ENCODE measurements at regions not wholly inside any gene's neighbourhood (a gene's known extent, or its start where the extent isn't known, plus 50 kb on each side); places are given as distances from the start of the nearest gene placed in this dataset.
"Not testable (repeated sequence)": the region's sequence is repeated elsewhere in the genome, so short reads cannot be mapped to it uniquely, and the experiment has no call there.

DNA sequence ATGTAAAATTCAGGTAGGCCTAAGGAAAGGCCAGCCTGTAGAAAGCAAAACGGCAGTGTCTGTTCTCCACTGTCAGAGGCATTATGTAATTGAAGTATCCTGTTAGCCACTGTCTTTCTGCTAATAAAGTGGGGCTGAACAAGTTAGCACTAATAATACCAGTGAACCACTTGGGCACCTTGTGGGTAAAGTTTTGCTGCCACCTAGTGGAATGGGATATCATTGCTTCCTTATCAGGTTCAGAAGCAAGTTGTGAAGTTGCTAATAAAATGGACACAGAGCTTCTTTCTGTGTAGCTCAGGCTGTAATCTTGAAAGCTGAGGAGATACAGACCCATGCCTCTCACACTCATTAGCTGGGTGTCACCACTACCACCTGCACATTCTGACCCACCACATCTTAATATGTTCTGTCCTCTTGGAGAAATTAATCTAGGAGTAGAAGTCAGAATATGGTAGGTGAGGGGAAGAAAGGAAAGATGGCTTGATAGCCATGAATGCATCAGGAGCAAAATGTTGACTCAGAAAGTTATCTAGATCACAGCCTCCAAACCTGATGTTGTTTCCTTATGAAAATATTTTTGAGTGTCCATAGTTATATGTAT, 175.1 kb downstream of the SEPTIN7 start:
- 3% methylated on average over 1 of the region's 1 CpG for WGBS
- Histone ChIP-seq H3K9me3 (ENCODE audit: control insufficient read depth in 2 of 2, insufficient read depth in 1 of 2, low read length in 1 of 2) (no peaks in the 10 kb centered on the region), H3K4me1 (ENCODE audit: control insufficient read depth in 2 of 2, insufficient read depth in 2 of 2, low read length in 2 of 2) (no peaks in the 10 kb centered on the region), H3K4me3 (ENCODE audit: low read length in 2 of 2) (no peak overlapping the region), H3K27me3 (ENCODE audit: control insufficient read depth in 2 of 2, insufficient read depth in 1 of 2, low read length in 1 of 2) (peaks cover 5 to 12% of the 10 kb centered on the region in 2 donors), H3K27ac (ENCODE audit: low read depth in 1 of 2, low read length in 1 of 2) (no peak overlapping the region), H3K36me3 (ENCODE audit: control insufficient read depth in 2 of 2, insufficient read depth in 2 of 2, low read length in 1 of 2) (no peaks in the 10 kb centered on the region)
- DNase-seq (ENCODE audit: low read depth in 6 of 9, low spot score in 9 of 9), result peak in 8 of 9 donors; percentile 29 to 79 (median 64)

DNA sequence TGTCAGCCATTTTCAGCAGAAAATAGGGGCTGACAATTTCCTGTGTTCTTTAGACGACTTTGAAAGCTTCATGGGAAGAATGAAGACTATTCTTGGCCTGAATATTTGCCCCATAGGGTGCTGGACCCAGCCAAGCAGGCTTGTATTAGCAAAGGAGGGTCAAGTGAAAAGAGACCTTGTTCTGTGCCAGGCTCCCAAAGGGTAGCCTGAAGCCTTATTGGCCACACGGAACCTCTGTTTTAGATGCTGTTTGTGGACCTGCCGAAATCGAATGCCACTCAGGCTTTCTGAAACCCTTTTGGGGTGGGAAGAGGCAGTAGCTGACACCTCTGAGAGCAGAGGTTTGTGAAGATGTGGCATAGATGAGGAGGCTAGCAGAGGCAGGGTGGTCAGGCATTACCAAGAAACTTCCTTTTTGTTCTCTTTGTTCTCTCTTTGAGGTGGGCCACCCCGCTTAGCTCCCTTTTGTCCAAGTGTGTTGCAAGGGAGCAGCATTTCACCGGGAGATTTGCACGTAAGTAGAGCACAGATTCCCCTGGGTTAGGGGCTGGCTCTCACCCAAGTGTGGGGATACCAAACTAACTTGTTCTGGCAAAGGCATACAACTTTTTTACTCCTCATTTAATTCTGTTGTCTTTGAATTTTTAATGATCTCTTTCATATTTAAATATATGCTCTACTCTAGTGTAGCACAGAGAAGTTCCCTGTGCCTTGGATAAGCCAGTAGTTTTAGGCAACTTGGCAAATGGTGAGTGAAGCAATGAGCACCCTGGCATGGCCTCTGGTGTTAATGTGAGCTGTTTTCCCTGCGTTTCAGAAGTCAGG, 174.0 kb upstream of the EEPD1 start:
- not testable (repeated sequence) for H3K4me1 ChIP-seq (ENCODE audit: control insufficient read depth in 2 of 2, insufficient read depth in 2 of 2, low read length in 2 of 2); H3K27ac ChIP-seq (ENCODE audit: low read depth in 1 of 2, low read length in 1 of 2); H3K36me3 ChIP-seq (ENCODE audit: control insufficient read depth in 2 of 2, insufficient read depth in 2 of 2, low read length in 1 of 2); DNase-seq (ENCODE audit: low read depth in 6 of 9, low spot score in 9 of 9); H3K27me3 ChIP-seq (ENCODE audit: control insufficient read depth in 2 of 2, insufficient read depth in 1 of 2, low read length in 1 of 2); H3K4me3 ChIP-seq (ENCODE audit: low read length in 2 of 2); H3K9me3 ChIP-seq (ENCODE audit: control insufficient read depth in 2 of 2, insufficient read depth in 1 of 2, low read length in 1 of 2)
- 88% methylated on average over 8 of the region's 8 CpGs for WGBS

DNA sequence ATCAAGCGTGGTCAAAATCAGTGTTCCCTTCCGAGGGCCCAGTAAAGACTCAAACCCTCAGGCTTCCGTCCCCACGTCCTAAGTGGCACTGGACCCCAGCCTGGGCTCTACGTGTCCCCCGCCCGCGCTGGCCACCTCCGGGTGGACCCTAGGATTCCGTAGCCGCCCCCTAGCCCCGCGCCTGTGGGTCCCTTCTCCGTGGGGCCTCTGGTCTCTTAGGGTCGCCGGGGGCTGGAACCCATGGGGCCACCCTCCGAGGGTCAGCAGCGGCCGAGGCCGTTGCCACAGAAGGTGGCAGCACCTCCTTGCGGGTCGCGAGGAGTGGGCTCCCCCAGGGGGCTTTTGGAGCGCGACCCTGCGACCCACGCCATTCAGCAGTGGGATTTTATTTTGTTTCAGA, 170.5 kb upstream of the EEPD1 start:
- 98% methylated on average over 27 of the region's 27 CpGs for WGBS
- Histone ChIP-seq H3K27me3 (ENCODE audit: control insufficient read depth in 2 of 2, insufficient read depth in 1 of 2, low read length in 1 of 2) (no peaks in the 10 kb centered on the region), H3K27ac (ENCODE audit: low read depth in 1 of 2, low read length in 1 of 2) (no peak overlapping the region), H3K36me3 (ENCODE audit: control insufficient read depth in 2 of 2, insufficient read depth in 2 of 2, low read length in 1 of 2) (no peaks in the 10 kb centered on the region), H3K9me3 (ENCODE audit: control insufficient read depth in 2 of 2, insufficient read depth in 1 of 2, low read length in 1 of 2) (no peaks in the 10 kb centered on the region), H3K4me1 (ENCODE audit: control insufficient read depth in 2 of 2, insufficient read depth in 2 of 2, low read length in 2 of 2) (peaks cover 0 to 4% of the 10 kb centered on the region in 2 donors), H3K4me3 (ENCODE audit: low read length in 2 of 2) (no peak overlapping the region)
- no peak for DNase-seq (ENCODE audit: low read depth in 6 of 9, low spot score in 9 of 9)

DNA sequence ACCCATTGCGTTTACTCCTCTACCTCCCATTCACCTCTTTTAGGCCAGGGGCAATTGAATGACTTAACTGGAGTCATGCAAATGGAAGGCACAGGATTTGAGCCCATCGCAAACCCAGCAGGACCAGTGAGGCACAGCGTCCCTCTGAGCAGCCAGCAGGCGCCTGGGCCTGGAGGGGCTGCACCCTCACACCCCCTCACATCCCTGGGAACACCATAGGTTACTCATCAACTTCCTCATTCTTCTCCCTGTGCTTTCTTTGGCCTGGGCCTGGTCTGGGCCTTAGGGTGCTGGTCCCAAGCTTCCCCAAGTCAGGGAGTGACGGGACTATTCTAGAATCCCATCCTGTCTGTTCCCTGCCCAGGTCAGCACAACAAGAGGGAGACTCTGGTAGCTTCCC, 169.4 kb upstream of the EEPD1 start:
- no peak for DNase-seq (ENCODE audit: low read depth in 6 of 9, low spot score in 9 of 9)
- Histone ChIP-seq H3K4me3 (ENCODE audit: low read length in 2 of 2) (no peak overlapping the region), H3K4me1 (ENCODE audit: control insufficient read depth in 2 of 2, insufficient read depth in 2 of 2, low read length in 2 of 2) (peaks cover 0 to 4% of the 10 kb centered on the region in 2 donors), H3K36me3 (ENCODE audit: control insufficient read depth in 2 of 2, insufficient read depth in 2 of 2, low read length in 1 of 2) (no peaks in the 10 kb centered on the region), H3K9me3 (ENCODE audit: control insufficient read depth in 2 of 2, insufficient read depth in 1 of 2, low read length in 1 of 2) (no peaks in the 10 kb centered on the region), H3K27ac (ENCODE audit: low read depth in 1 of 2, low read length in 1 of 2) (no peak overlapping the region), H3K27me3 (ENCODE audit: control insufficient read depth in 2 of 2, insufficient read depth in 1 of 2, low read length in 1 of 2) (no peaks in the 10 kb centered on the region)
- 97% methylated on average over 5 of the region's 5 CpGs for WGBS

DNA sequence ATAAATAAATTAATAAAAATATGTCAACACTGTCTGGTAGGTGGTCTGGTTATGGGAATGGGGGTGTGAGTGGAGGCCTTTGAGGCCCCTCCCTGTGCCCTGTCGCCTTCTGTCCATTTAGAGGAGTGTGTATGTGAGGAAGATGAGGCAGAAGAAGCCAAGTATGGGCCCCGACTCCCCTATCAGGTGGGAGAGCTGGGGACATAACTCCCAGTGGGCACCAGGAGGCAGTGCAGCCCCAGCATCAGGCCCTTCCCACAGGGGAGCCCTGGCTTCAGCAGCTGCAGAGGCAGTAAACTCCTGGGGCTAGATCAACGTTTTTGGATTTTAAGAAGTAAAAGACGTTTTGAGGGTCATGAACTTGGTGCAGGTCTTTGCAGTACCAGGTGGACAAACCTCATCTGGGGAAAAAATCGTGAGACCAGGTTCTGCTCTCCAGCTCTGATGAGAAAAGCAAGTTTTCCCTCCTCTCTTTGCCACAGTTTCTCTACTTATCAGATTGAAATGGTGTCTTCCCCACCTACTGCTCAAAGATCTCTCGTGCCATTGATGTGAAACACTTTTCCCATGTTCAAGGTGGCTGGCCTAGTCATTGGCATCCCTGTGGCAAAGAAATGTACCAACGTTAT, 167.8 kb upstream of the EEPD1 start:
- Histone ChIP-seq H3K4me3 (ENCODE audit: low read length in 2 of 2) (no peak overlapping the region), H3K4me1 (ENCODE audit: control insufficient read depth in 2 of 2, insufficient read depth in 2 of 2, low read length in 2 of 2) (peaks cover 0 to 4% of the 10 kb centered on the region in 2 donors), H3K27me3 (ENCODE audit: control insufficient read depth in 2 of 2, insufficient read depth in 1 of 2, low read length in 1 of 2) (no peaks in the 10 kb centered on the region), H3K36me3 (ENCODE audit: control insufficient read depth in 2 of 2, insufficient read depth in 2 of 2, low read length in 1 of 2) (no peaks in the 10 kb centered on the region), H3K9me3 (ENCODE audit: control insufficient read depth in 2 of 2, insufficient read depth in 1 of 2, low read length in 1 of 2) (no peaks in the 10 kb centered on the region), H3K27ac (ENCODE audit: low read depth in 1 of 2, low read length in 1 of 2) (no peak overlapping the region)
- WGBS, result 26% methylated on average over 7 of the region's 7 CpGs
- DNase-seq (ENCODE audit: low read depth in 6 of 9, low spot score in 9 of 9), result peak; percentile 37 to 88 (median 70)

DNA sequence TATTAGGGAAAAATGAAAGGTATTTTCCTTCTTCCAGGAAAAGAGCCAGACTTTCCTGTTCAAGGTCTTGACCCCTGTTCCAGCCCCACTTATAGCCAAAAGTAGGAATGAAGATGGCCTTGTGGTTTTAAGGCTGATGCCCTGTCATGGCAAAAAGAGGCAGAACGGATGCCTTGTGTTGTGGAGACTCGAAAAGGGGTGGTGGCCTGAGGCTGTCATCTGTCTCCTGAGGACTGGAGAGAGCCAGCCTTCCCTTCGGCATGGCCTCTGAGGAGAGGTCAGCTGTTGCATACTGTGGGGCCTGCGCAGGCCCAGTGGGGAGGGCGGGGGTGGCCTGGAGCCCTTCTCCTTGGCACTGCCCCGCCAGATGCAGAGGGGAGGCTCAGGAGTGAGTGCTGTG, 166.0 kb upstream of the EEPD1 start:
- Histone ChIP-seq H3K4me1 (ENCODE audit: control insufficient read depth in 2 of 2, insufficient read depth in 2 of 2, low read length in 2 of 2) (peaks cover 0 to 4% of the 10 kb centered on the region in 2 donors), H3K27ac (ENCODE audit: low read depth in 1 of 2, low read length in 1 of 2) (no peak overlapping the region), H3K27me3 (ENCODE audit: control insufficient read depth in 2 of 2, insufficient read depth in 1 of 2, low read length in 1 of 2) (no peaks in the 10 kb centered on the region), H3K4me3 (ENCODE audit: low read length in 2 of 2) (no peak overlapping the region), H3K36me3 (ENCODE audit: control insufficient read depth in 2 of 2, insufficient read depth in 2 of 2, low read length in 1 of 2) (no peaks in the 10 kb centered on the region), H3K9me3 (ENCODE audit: control insufficient read depth in 2 of 2, insufficient read depth in 1 of 2, low read length in 1 of 2) (no peaks in the 10 kb centered on the region)
- no peak for DNase-seq (ENCODE audit: low read depth in 6 of 9, low spot score in 9 of 9)
- 89% methylated on average over 6 of the region's 6 CpGs for WGBS

DNA sequence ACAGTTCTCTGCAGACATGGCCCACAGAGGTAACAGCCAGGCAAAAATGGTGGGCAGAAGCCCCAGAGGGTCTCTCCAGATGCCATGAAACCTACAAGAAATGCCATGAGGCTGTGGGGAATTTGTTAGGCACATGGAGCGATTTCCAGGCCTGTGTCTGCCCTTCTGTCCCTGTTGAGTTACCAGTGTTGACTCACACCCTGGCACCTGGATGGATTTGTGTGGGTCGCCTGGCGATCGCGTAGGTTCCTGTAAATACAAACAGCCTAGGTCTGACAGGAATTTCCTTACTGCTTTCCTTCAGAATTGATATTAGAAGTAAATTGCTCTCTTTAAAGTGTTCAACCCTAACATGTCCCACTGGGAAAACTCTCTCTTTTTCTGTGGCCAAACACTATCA, 164.9 kb upstream of the EEPD1 start:
- H3K36me3 ChIP-seq (ENCODE audit: control insufficient read depth in 2 of 2, insufficient read depth in 2 of 2, low read length in 1 of 2), result no peaks in the 10 kb centered on the region
- WGBS, result 95% methylated on average over 5 of the region's 5 CpGs
- H3K4me3 ChIP-seq (ENCODE audit: low read length in 2 of 2), result no peak overlapping the region
- no peak overlapping the region for H3K27ac ChIP-seq (ENCODE audit: low read depth in 1 of 2, low read length in 1 of 2)
- no peak for DNase-seq (ENCODE audit: low read depth in 6 of 9, low spot score in 9 of 9)
- no peaks in the 10 kb centered on the region for H3K27me3 ChIP-seq (ENCODE audit: control insufficient read depth in 2 of 2, insufficient read depth in 1 of 2, low read length in 1 of 2)
- H3K4me1 ChIP-seq (ENCODE audit: control insufficient read depth in 2 of 2, insufficient read depth in 2 of 2, low read length in 2 of 2), result peaks cover 0 to 4% of the 10 kb centered on the region in 2 donors
- H3K9me3 ChIP-seq (ENCODE audit: control insufficient read depth in 2 of 2, insufficient read depth in 1 of 2, low read length in 1 of 2), result no peaks in the 10 kb centered on the region

DNA sequence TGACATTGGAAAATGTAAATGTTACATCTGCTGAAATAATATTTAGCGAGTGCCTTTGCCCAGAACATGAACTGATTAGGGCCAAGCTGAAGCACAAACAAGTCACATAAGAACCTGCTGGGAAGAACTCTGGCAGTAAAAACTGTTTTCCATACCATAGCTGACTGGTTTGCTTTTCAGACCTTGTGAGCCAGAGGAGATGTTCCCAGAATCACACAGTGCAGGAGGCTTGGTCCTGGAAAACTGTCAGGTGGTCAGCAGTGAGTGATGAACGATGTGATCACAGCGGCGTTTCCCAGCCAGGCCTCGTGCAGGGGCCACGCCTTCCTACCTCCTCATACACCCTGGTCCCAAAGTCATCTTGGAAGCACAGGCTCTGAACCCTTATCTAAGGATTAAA, 164.2 kb upstream of the EEPD1 start:
- H3K9me3 ChIP-seq (ENCODE audit: control insufficient read depth in 2 of 2, insufficient read depth in 1 of 2, low read length in 1 of 2), result no peaks in the 10 kb centered on the region
- H3K36me3 ChIP-seq (ENCODE audit: control insufficient read depth in 2 of 2, insufficient read depth in 2 of 2, low read length in 1 of 2), result no peaks in the 10 kb centered on the region
- 97% methylated on average over 6 of the region's 6 CpGs for WGBS
- no peak overlapping the region for H3K4me3 ChIP-seq (ENCODE audit: low read length in 2 of 2)
- no peaks in the 10 kb centered on the region for H3K27me3 ChIP-seq (ENCODE audit: control insufficient read depth in 2 of 2, insufficient read depth in 1 of 2, low read length in 1 of 2)
- peaks cover 0 to 4% of the 10 kb centered on the region in 2 donors for H3K4me1 ChIP-seq (ENCODE audit: control insufficient read depth in 2 of 2, insufficient read depth in 2 of 2, low read length in 2 of 2)
- no peak for DNase-seq (ENCODE audit: low read depth in 6 of 9, low spot score in 9 of 9)
- no peak overlapping the region for H3K27ac ChIP-seq (ENCODE audit: low read depth in 1 of 2, low read length in 1 of 2)

DNA sequence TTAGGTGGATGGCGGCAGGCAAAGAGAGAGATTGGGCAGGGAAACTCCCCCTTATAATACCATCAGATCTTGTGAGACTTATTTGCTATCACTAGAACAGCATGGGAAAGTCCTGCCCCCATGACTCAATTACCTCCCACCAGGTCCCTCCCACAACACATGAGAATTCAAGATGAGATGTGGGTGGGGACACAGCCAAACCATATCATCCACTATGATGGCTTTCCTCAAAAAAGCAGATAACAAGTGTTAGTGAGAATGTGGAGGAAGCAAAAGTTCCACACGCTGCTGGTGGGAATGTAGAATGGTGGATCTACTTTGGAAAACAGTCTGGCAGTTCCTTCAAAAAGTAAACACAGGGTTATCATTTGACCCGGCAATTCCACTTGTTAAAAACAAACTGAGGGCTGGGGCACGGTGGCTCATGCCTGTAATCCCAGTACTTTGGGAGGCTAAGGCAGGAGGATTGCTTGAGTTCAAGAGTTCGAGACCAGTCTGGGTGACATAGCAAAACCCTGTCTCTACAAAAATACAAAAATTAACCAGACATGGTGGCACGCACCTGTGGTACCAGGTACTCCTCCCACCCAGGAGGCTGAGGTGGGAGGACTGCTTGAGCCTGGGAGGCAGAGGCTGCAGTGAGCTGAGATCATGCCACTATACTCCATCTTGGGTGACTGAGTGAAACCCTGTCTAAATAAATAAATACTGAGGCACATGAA, 161.4 kb upstream of the EEPD1 start:
- H3K27ac ChIP-seq (ENCODE audit: low read depth in 1 of 2, low read length in 1 of 2), result no peak overlapping the region
- H3K4me3 ChIP-seq (ENCODE audit: low read length in 2 of 2), result no peak overlapping the region
- no peaks in the 10 kb centered on the region for H3K4me1 ChIP-seq (ENCODE audit: control insufficient read depth in 2 of 2, insufficient read depth in 2 of 2, low read length in 2 of 2)
- H3K36me3 ChIP-seq (ENCODE audit: control insufficient read depth in 2 of 2, insufficient read depth in 2 of 2, low read length in 1 of 2), result no peaks in the 10 kb centered on the region
- no peaks in the 10 kb centered on the region for H3K9me3 ChIP-seq (ENCODE audit: control insufficient read depth in 2 of 2, insufficient read depth in 1 of 2, low read length in 1 of 2)
- 99% methylated on average over 6 of the region's 6 CpGs for WGBS
- H3K27me3 ChIP-seq (ENCODE audit: control insufficient read depth in 2 of 2, insufficient read depth in 1 of 2, low read length in 1 of 2), result no peaks in the 10 kb centered on the region
- no peak for DNase-seq (ENCODE audit: low read depth in 6 of 9, low spot score in 9 of 9)
